ENCODE measurements at regions not wholly inside any gene's neighbourhood (a gene's known extent, or its start where the extent isn't known, plus 50 kb on each side); places are given as distances from the start of the nearest gene placed in this dataset.
"Not testable (repeated sequence)": the region's sequence is repeated elsewhere in the genome, so short reads cannot be mapped to it uniquely, and the experiment has no call there.

DNA sequence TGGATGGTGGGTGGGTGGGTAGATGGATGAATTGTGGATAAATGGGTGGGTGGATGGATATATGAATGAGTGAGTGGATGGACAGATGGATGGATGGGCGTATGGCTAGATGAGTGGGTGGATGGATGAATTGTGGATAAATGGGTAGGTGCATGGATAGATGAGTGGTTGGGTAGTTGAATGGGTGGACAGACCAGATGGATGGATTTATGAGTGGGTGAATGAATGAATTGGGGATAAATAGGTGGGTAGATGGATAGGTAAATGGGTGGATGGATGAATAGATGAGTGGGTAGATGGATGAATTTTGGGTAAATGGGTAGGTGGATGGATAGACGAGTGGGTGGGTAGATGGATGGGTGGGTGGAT is 108.7 kb downstream of the NPIPB11 start:
- TF ChIP-seq, protein P1, sequence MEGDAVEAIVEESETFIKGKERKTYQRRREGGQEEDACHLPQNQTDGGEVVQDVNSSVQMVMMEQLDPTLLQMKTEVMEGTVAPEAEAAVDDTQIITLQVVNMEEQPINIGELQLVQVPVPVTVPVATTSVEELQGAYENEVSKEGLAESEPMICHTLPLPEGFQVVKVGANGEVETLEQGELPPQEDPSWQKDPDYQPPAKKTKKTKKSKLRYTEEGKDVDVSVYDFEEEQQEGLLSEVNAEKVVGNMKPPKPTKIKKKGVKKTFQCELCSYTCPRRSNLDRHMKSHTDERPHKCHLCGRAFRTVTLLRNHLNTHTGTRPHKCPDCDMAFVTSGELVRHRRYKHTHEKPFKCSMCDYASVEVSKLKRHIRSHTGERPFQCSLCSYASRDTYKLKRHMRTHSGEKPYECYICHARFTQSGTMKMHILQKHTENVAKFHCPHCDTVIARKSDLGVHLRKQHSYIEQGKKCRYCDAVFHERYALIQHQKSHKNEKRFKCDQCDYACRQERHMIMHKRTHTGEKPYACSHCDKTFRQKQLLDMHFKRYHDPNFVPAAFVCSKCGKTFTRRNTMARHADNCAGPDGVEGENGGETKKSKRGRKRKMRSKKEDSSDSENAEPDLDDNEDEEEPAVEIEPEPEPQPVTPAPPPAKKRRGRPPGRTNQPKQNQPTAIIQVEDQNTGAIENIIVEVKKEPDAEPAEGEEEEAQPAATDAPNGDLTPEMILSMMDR (IDR thresholded peaks at IDR 0.05) = not testable (repeated sequence)
- not testable (repeated sequence) for TF ChIP-seq POLR2AphosphoS5 (IDR thresholded peaks at IDR 0.05)

Measured in suprapubic skin (tissue), 3 donors.